Activated CD4-positive, CD25-positive, alpha-beta regulatory T cell treated with anti-CD3 and anti-CD28 coated beads, Interleukin-2, amount 50 U/mL, for 16 hours (primary cell): ENCODE measurements at regions not wholly inside any gene's neighbourhood (a gene's known extent, or its start where the extent isn't known, plus 50 kb on each side); places are given as distances from the start of the nearest gene placed in this dataset.
"Not testable (repeated sequence)": the region's sequence is repeated elsewhere in the genome, so short reads cannot be mapped to it uniquely, and the experiment has no call there.

Experiments
- DNase-seq: peaks from one replicate; pipeline ENCODE4 v3.0.0-alpha.2; 2020; ENCODE audit warnings: low read depth, low spot score

DNA sequence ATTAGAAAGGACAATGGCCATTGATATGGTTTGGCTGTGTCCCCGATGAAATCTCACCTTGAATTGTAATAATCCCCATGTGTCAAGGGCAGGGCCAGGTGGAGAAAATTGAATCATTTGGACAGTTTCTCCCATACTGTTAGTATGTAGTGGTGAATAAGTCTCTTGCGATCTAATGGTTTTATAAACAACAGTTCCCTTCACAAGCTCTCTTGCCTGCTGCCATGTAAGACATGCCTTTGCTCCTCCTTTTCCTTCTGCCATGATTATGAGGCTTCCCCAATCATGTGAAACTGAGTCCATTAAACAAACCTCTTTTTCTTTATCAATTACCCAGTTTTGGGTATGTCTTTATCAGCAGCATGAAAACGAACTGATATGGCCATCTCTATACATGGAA, 302.7 kb downstream of the SFMBT2 start:
- DNase-seq: no peak

GRCh38 chr10:7107285-7107684, 303.5 kb downstream of the SFMBT2 start:
- DNase-seq: no peak

GRCh38 chr10:7104379-7104778, 306.5 kb downstream of the SFMBT2 start:
- DNase-seq: not testable (repeated sequence)

DNA sequence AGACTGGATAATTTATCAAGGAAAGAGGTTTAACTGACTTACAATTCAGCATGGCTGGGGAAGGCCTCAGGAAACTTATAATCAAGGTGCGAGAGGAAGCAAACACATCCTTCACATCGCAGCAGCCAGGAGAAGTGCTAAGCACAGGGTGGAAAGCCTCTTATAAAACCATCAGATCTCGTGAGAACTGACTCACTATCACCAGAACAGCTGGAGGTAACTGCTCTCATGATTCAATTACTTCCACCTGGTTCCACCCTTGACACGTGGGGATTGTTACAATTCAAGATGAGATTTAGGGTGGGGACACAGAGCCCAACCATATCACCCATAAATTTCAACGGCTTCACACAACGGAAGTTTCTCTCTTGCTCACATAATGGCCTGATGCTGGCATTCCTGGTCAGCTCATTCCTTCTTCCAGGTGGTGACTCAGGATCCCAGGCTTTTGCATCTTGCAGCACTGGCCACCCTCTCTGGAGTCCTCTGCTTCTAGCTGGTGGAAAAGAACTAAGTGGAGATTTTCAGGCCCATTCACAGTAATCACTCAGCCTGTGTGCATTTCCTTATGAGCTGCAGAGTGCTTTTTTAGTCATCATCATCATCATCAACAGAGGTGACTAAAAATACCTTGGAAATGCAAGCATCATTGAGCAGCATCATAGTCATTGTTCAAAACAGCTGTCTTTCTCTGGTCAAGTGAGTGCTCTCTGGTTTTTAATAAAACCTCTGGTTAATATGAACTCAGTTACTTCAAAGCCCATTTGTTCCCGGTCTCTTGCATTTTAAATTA, 308.1 kb downstream of the SFMBT2 start:
- DNase-seq: no peak

DNA sequence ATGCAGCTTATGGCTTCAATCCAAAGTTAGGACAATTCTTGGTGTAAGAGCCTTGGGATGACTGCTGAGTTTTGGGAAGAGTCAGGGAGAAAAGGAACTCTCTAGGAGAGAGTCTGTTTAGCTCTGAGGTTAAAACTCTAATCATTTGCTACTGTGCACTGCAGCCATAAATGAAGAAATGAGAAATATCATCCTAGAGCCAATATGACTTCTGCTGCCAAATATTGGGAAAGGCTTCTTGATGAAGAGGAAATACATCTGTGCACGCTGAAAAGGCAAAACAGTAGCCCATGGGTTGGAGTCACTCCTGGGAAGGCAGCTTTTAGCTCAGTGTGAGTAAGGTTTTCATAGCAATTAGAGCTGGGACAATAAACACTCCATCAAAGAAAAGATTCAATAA, 308.8 kb downstream of the SFMBT2 start:
- no peak for DNase-seq

GRCh38 chr10:7101451-7101850, 309.4 kb downstream of the SFMBT2 start:
- no peak for DNase-seq

DNA sequence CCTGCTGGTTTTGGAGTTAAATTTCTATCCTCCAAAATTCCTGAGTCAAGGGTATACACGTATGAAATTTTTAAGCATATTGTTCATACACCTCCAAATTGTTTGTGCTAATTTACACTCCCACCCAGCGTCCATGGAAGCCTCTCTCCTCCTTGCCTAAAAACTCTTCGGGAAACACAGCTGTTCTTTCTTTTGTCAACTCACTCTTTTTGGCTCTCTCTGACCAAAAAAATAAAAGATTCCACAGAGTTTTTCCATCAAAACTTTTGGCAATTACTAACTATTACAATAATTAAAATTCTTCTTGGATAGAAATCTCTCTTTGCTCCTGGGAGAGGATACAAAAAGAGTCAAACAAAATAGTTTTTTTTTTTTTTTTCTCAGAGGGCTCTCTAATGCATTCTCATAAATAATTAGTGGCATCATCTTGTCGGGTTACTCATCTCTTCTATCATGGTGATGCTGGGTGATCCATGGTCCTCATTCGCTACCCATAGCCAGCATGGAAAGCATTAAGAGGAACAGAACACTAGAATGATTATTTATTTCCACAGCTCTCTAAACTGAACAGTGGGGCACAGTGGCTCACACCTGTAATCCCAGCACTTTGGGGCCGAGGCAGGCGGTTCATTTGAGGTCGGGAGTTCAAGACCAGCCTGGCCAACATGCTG, 310.7 kb downstream of the SFMBT2 start:
- no peak for DNase-seq

DNA sequence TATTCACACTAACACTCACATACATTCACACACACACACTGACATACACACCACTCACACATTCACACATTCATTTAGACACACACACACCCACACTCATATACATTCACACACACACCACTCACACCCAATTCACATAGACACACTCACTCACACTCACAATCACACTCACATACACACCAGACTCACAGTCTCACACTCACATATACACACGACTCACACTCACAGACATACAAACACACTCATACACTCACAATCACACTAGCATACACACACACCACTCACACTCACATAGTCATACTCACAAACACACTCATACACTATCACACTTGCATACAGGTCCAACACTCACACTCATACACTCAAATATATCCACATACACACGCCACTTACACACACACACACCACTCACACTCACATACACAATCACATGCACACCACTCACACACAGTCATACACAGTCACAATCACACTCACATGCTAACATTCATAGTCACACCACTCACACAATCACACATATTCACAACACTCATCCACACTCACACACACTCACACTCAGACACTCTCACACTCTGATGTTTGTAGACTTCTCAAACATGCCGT, 312.6 kb downstream of the SFMBT2 start:
- DNase-seq: no peak

GRCh38 chr10:7094781-7095180, 316.1 kb downstream of the SFMBT2 start:
- DNase-seq: no peak

- DNase-seq: no peak
Measured at GRCh38 chr10:7093368-7093767, 317.5 kb downstream of the SFMBT2 start.

GRCh38 chr10:7092603-7093002, 318.2 kb downstream of the SFMBT2 start:
- DNase-seq: no peak

DNA sequence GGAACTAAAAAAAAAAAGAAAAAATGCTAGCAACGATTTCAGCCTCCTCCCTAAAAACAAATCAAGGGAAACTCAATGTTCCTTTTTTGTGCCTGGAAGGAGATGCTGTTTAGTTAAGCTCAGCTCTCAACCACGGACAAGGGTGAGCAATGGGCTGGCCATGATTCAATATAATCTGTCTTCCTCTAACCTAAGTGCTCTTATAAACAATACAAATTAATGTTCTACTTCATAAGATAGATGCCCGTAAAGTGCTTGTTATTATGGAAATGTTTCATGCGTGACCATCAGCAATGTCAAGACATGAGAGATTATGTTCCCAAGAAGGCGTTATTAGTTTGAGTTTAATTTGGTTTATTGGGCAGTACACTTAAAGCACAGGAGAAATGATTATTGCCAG, 320.3 kb downstream of the SFMBT2 start:
- no peak for DNase-seq

DNA sequence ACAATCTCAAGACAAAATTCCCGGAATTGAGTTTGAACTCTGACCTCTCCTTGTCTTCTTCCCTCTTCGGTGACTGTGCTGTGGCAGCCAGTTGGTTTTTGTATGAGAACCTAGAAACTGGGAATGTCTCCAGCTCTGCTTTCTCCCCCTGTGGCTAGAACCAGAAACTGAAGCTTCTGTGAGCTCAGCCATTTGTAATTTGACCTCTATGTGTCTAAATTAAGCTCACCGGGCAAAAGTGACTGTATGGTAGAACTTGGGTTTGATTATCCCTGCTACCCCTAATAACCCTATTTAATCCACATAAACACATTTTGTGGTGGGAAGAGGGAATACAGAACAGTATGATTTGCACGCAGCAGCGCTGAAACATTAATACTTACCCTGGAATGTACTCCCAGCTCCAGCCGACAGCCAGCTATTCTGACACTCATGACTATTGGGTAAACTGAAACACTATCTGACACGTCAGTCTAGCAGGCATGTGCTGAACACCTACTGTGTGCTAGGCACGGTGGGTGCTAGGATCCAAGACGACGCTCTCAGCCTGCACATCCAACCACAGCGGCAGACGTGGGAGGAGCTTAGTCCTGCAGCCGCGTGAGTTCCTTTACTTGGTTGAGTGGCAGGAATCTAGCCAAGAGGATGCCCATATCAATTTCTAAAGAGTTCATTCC, 324.8 kb downstream of the SFMBT2 start:
- no peak for DNase-seq

DNA sequence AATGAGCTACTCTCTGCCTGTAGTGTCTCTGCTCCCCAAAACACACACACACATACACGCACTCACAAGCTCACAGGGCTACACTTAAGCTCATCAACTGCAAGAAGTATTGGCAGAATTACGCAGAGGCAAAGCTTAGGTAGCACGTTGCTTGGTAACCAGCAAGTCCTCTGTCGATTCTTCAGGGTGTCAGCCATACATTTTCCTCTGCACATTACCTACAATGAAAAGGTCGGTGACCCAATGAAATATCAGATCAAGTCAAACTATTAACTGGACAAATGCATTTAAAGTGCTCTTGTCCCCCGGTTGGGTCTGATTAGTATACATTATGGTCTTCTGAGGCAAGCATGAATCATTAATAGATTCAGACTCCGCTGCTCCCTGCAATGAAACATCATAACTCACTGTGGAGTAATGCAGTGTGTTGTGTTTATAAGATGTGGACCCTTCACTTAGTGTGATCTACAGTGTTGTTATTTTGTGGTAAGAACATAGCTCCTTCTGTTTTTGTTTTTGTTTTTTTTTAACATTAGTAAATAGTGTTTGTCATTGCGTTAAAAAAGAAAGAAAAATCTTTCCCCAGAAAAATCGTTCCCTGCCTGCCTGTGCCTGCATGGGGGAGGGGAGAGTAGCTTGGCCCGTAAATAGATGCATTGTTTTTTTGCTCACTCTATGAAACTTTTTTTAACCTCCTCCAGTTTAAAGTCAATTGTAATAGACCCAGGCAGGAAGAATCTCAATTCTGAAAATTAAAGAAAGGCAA, 325.5 kb downstream of the SFMBT2 start:
- DNase-seq: no peak

- DNase-seq: no peak
Measured at GRCh38 chr10:7084280-7085005, 326.4 kb downstream of the SFMBT2 start.

DNA sequence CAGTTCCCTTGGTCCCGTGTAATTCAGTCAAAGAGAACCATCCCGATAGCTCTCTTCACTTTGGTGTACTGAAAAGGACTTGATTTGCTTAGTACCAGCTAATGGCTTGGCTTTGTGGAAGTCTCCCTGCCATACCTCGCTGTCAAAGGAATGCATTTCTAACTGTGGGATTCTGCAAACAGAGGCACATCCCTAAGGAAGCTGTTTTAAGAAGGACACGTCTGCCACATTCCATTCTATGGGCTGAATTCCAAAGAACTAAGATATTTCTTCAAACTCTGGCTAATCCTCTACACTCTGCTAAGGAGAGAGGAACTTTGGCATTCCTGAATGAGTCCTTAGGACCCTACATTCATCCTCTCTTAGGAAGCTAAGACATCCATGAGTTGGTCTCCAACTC, 327.9 kb downstream of the SFMBT2 start:
- no peak for DNase-seq

DNA sequence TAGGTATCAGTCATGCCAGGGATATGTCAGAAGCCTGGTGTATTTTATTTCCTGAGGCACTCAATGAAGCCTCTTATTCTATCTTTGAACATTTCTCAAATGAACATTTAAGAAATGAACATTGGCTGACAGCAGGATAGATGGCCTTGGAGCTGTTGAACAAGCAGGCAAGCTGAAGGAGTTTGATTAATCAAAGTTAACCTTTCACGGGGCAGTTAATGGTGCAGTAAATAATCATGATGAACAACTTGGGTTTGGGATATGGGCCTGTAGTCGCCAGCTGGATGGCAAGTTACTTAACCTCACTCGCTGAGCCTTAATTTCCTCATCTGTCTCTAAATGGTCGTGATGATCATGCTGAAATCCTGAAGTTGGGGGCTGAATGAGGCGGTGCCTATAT, 333.0 kb downstream of the SFMBT2 start:
- no peak for DNase-seq

DNA sequence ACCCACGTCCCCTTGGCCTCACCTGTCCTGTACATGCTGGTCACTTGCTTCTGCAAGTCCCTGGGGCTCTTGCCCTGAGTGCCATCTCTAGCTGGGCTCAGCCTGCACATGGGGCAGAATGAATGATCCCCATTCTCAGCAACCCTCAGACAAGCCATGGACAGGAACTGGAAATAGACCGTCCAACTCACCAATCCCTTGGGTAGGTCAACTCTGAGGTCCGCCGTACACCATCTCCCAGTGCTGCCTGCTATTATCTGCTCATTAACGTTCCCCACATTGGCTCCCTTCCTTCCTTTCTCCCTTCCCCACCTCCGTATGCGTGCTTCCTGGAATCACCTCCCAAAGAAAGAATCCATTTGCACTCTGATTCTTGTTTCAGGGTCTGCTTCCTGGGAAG, 335.0 kb downstream of the SFMBT2 start:
- DNase-seq: no peak

DNA sequence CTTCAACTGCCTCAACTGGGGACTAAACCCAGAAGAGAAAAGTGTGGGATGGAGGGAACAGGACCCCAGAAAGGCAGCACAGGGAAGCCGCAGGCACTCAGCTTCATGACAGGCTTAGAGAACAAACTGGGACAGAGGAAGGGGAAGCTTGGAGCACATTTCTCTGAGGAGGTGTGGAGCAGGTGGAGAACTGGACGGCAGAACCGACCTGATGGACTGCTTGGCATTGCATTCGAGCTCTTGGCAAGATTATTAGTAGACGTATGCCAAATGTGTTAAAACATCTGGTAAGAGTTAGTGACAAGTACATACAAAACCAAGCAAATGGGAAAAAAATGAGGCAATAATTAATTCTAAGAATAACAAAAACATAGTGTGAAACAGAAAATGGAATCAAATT, 335.7 kb downstream of the SFMBT2 start:
- no peak for DNase-seq

DNA sequence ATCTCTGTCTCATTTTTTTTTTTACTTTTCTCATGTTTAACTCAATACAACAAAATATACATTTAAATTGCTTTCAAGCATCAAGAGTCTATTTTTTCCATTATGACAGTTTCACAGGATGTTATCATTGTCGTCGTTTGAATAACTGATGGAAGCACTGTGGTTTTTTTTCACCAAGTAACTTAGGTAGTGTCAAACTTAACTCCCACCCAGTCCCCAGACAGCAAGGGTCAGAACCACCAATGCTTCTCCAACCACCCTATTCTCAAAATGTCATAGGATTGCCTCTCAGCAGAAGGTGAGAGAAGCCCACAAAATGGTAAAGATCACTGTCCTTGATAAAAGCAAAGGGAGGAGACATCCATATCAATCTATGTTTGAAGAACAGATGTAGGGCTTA, 339.4 kb downstream of the SFMBT2 start:
- no peak for DNase-seq

- no peak for DNase-seq
Measured at GRCh38 chr10:7070950-7071349, 339.9 kb downstream of the SFMBT2 start.
